Heart right ventricle (tissue), 16 donors: ENCODE measurements at regions not wholly inside any gene's neighbourhood (a gene's known extent, or its start where the extent isn't known, plus 50 kb on each side); places are given as distances from the start of the nearest gene placed in this dataset.

Experiments used
- ATAC-seq, 8 donors: fragments of 200-7000 bp; cut with Tn5 transposase; one replicate each; pipeline ENCODE4 v1.9.1; 2020; ENCODE audit warnings: mild to moderate bottlenecking in 8 of 8, moderate library complexity in 8 of 8, moderate number of reproducible peaks in 1 of 8
- DNase-seq, 2 donors: peaks; one replicate each; pipeline ENCODE4 v3.0.0-alpha.2; 2020
- H3K27ac ChIP-seq, 10 donors: fragments of 200-600 bp; sonication (generic) in 2 of 10; one replicate each; pipeline versions ENCODE4 v1.5.0 to v1.8.0; 2020 to 2022; ENCODE audit warnings: mild to moderate bottlenecking in 3 of 10
- H3K27me3 ChIP-seq, 7 donors: fragments of 200-600 bp; one replicate each; pipeline ENCODE4 v1.8.0; 2021 to 2022; ENCODE audit warnings: mild to moderate bottlenecking in 2 of 7
- H3K36me3 ChIP-seq, 9 donors: fragments of 200-600 bp; sonication (generic) in 1 of 9; one replicate each; pipeline versions ENCODE4 v1.5.0 to v1.8.0; 2020 to 2022; ENCODE audit warnings: mild to moderate bottlenecking in 2 of 9
- H3K4me1 ChIP-seq, 9 donors: fragments of 200-600 bp; sonication (generic) in 1 of 9; one replicate each; pipeline versions ENCODE4 v1.5.0 to v1.8.0; 2020 to 2022; ENCODE audit warnings: mild to moderate bottlenecking in 4 of 9
- H3K4me3 ChIP-seq, 10 donors: fragments of 200-600 bp; sonication (generic) in 2 of 10; one replicate each; pipeline versions ENCODE4 v1.5.0 to v1.8.0; 2020 to 2022; ENCODE audit warnings: mild to moderate bottlenecking in 7 of 10, moderate library complexity in 2 of 10
- H3K9me3 ChIP-seq, 11 donors: fragments of 200-600 bp in 10 of 11; sonication (generic) in 2 of 11; one replicate each; pipeline versions ENCODE4 v1.5.0 to v1.8.0; 2013 to 2022; ENCODE audit warnings: mild to moderate bottlenecking in 2 of 11, control low read depth in 1 of 11, moderate library complexity in 1 of 11
- WGBS, 2 donors: extraction: QIAGEN DNeasy Blood & Tissue Kit; methylation state at CpG; one replicate each; pipeline ENCODE4 v1.1.7; 2013; ENCODE audit warnings: inconsistent platforms in 1 of 2; 5-methylcytosine and 5-hydroxymethylcytosine counted together
- intact Hi-C, 10 donors: fragments of 100-400 bp; cut with DNase I; formaldehyde crosslinking; loops; one replicate each; pipeline versions ENCODE4 v1.11.1 to v1.14.2; 2022
- TF ChIP-seq, protein P1 (sequence below), 9 donors: fragments of 200-600 bp; sonication (generic) in 2 of 9; IDR thresholded peaks; one replicate each; pipeline versions ENCODE4 v1.5.0 to v1.8.0; 2021 to 2022; ENCODE audit warnings: antibody characterized with exemption in 9 of 9, mild to moderate bottlenecking in 5 of 9, moderate library complexity in 1 of 9
- donor health status: Arrhythmogenic right ventricular cardiomyopathy.
- donor health status: ischemic (EF 13 %, LVEDD 7.1; RV severe dilation, severe dysfunction).
- donor health status: healthy with polysubstance abuse.
- donor health status: DM: no; HTN: yes; CAD: no.
- donor health status: DM: no; HTN: no; CAD: no.
- donor health status: ischemic (EF 25% LVEDD 6.9; RV normal size, moderate dysfunction).
- donor health status: ischemic (EF 25% LVEDD 5.7; RV mildly dilated, moderate dysfunction).
- donor health status: healthy.
- donor health status: DM: yes; HTN: yes; CAD: no.
- donor health status: Ischemic cardiomyopathy.
- donor health status: ischemic (EF 35%, LVEDD 5.7; RV mildly dilated, moderate dysfunction).
- donor health status: nonischemic (EF 11% LVEDD 7.7; RV severe dilation, severe dysfunction).
- donor health status: DM: yes; HTN: yes; CAD: no.
- donor health status: PGD.
- donor health status: ischemic (EF 29% LVEDD 5.4; RV normal size, mild dysfunction).
- donor health status: nonischemic (EF 23%, LVEDD 6.1; RV moderate dilation, normal function).

DNA sequence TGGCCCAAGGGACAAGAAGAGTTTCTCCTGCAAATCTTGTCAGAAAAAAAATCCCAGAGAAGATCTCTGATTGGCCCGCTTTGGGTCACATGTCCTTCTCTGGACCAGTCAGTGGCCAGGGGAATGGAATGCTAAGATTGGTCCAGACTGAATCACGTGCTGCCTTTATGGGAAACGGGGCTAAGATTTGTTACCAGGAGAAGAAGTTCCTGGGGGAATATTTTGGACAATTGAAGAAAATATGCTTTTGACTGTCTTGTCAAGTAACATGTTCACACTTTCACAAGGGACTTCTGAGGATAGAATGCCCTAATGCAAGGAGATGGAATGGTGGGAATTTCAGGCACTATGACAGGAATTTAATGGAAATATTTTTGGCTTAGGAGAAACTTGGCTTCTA, 74.1 kb upstream of the SH3PXD2B start:
- TF ChIP-seq, protein P1, sequence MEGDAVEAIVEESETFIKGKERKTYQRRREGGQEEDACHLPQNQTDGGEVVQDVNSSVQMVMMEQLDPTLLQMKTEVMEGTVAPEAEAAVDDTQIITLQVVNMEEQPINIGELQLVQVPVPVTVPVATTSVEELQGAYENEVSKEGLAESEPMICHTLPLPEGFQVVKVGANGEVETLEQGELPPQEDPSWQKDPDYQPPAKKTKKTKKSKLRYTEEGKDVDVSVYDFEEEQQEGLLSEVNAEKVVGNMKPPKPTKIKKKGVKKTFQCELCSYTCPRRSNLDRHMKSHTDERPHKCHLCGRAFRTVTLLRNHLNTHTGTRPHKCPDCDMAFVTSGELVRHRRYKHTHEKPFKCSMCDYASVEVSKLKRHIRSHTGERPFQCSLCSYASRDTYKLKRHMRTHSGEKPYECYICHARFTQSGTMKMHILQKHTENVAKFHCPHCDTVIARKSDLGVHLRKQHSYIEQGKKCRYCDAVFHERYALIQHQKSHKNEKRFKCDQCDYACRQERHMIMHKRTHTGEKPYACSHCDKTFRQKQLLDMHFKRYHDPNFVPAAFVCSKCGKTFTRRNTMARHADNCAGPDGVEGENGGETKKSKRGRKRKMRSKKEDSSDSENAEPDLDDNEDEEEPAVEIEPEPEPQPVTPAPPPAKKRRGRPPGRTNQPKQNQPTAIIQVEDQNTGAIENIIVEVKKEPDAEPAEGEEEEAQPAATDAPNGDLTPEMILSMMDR (IDR thresholded peaks at IDR 0.05): no peak
- no peak for ATAC-seq
- WGBS, 2 donors: 56 to 73% methylated on average over 3 of the region's 3 CpGs

DNA sequence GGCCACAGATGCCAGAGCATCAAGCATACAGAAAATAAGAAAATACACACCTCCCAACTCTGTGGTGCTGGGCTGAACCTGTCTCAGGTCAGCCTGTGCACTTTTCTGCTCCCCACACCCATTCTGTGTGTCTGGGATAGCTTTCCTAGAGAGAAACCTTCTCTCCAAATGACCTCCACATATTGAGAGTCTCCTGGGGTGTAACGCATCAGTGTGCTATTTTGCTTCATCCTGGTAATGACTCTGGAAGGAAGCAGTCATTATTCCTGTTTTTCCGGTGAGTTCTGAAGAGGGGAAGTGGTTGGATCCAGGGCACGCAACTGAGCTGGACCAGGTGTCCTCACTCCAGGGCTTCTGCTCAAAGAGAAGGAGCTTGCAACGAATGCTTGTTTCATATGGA, 73.2 kb upstream of the SH3PXD2B start:
- Histone ChIP-seq H3K27me3 (no peaks in the 10 kb centered on the region), H3K36me3 (no peaks in the 10 kb centered on the region), H3K27ac (peak overlapping the region in 9 of 10 donors; percentile 24 to 75 (median 57)), H3K4me1 (peaks cover 0 to 53% (median 16%) of the 10 kb centered on the region in 9 donors), H3K9me3 (peaks cover 0 to 5% (median 0%) of the 10 kb centered on the region in 11 donors), H3K4me3 (no peak overlapping the region)
- TF ChIP-seq, protein P1 (IDR thresholded peaks at IDR 0.05): no peak
- intact Hi-C loops: loop anchor here in 1 of 10 donors (2.0 kb wide), 1 partner anchor 17 kb away; no protein-coding TSS in a partner anchor
- DNase-seq (no peak), ATAC-seq (peak; percentile 51 to 85 (median 74))
- WGBS, 2 donors: 55 to 79% methylated on average over 4 of the region's 4 CpGs

More for the DNA sequence above, 74.1 kb upstream of the SH3PXD2B start:
- H3K27ac ChIP-seq: peak overlapping the region in 9 of 10 donors; percentile 24 to 75 (median 57)
- peaks cover 2 to 61% (median 19%) of the 10 kb centered on the region in 9 donors for H3K4me1 ChIP-seq
- H3K4me3 ChIP-seq: no peak overlapping the region
- no peaks in the 10 kb centered on the region for H3K27me3 ChIP-seq
- intact Hi-C loops: no loop called here
- no peak for DNase-seq
- no peaks in the 10 kb centered on the region for H3K36me3 ChIP-seq
- peaks cover 0 to 5% (median 0%) of the 10 kb centered on the region in 11 donors for H3K9me3 ChIP-seq

DNA sequence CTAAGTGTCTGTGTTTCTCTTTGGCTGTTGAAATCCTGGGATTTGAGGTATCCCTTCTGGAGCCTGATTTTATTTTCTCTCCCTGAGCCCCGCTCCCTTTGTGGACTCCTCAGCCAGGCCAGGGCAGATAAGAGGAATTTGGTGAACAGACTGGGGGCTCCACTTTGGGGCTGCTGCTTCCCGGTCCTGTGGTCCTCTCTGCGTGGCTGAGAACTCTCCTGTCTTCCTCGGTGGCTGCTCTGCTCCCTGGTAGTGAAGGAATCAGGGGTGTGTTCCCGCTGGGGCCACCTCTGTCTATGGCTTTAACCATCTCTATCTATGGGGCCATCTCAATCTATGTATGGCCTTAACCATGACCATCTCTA, 71.7 kb upstream of the SH3PXD2B start:
- peaks cover 0 to 19% (median 11%) of the 10 kb centered on the region in 11 donors for H3K9me3 ChIP-seq
- intact Hi-C loops: loop anchor here in 1 of 10 donors (2.0 kb wide), 1 partner anchor 15 kb away; no protein-coding TSS in a partner anchor
- no peak for DNase-seq
- 77 to 94% methylated on average over 5 of the region's 5 CpGs for whole genome bisulfite sequencing, 2 donors
- TF ChIP-seq, protein P1 (IDR thresholded peaks at IDR 0.05): no peak
- no peak overlapping the region for H3K4me3 ChIP-seq
- H3K36me3 ChIP-seq: no peaks in the 10 kb centered on the region
- no peaks in the 10 kb centered on the region for H3K27me3 ChIP-seq
- H3K4me1 ChIP-seq: peaks cover 0 to 39% (median 11%) of the 10 kb centered on the region in 9 donors
- H3K27ac ChIP-seq: peak overlapping the region in 3 of 10 donors; percentile 19 to 75 (median 72)
- ATAC-seq: no peak

DNA sequence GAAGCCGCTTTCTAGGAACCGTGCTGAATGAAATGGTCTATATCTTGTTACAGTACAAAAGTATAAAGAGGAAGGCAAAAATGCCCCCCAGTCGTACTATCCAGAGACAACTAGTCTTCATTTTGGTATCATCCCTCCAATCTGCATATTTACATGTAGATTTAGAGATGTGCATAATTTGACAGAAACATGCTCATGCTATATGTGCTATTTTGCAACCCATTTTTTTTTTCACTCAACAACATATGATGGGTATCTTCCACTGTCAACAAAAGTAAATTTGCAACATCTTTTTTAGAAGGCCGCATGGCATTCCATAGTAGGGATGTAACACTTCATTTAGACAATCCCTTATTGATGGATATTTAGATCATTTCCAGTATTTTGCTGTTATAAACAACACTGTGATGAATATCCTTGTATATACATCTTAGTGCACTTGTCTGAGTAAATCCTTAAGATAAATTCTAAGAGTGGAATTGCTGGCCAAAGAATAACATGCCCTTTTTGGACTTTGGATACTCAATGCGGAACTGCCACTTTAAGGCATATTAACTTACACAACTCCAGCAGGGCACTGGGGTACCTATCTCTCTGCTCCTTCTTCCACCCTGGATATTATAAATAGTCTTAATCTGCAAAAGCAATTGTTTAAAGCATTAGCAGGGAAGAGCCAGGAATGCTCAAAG, 71.1 kb upstream of the SH3PXD2B start:
- no peak overlapping the region for H3K4me3 ChIP-seq
- TF ChIP-seq, protein P1 (IDR thresholded peaks at IDR 0.05): no peak
- H3K27me3 ChIP-seq: no peaks in the 10 kb centered on the region
- intact Hi-C loops: no loop called here
- no peaks in the 10 kb centered on the region for H3K36me3 ChIP-seq
- WGBS, 2 donors: 96% methylated on average over 5 of the region's 5 CpGs
- DNase-seq (no peak), ATAC-seq (no peak)
- peak overlapping the region in 3 of 10 donors; percentile 19 to 75 (median 72) for H3K27ac ChIP-seq
- peaks cover 0 to 23% (median 13%) of the 10 kb centered on the region in 11 donors for H3K9me3 ChIP-seq
- peaks cover 0 to 34% (median 9%) of the 10 kb centered on the region in 9 donors for H3K4me1 ChIP-seq
